ENCODE measurements at regions not wholly inside any gene's neighbourhood (a gene's known extent, or its start where the extent isn't known, plus 50 kb on each side); places are given as distances from the start of the nearest gene placed in this dataset.
"Not testable (repeated sequence)": the region's sequence is repeated elsewhere in the genome, so short reads cannot be mapped to it uniquely, and the experiment has no call there.

DNA sequence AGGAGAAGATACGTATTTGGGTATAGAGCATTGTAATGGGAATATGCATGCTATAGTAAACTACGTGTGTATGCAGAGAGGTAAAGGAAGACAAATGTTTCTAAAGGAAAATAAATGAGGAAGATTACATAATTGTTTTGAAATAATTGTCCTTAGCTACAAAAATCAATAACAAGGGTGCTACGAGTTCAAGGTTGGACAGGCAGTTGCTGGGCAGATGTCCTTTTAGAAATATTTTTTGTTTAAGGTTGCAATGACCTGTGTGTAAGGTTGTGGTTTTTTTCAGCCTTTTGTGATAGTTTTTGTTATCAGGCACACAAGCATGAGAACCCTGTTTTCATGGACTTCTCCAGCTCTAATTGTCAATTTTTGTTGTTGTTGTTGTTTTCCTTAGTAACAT is 1304.1 kb upstream of the CHAC2 start:
- CTCF ChIA-PET, result no interaction called here

DNA sequence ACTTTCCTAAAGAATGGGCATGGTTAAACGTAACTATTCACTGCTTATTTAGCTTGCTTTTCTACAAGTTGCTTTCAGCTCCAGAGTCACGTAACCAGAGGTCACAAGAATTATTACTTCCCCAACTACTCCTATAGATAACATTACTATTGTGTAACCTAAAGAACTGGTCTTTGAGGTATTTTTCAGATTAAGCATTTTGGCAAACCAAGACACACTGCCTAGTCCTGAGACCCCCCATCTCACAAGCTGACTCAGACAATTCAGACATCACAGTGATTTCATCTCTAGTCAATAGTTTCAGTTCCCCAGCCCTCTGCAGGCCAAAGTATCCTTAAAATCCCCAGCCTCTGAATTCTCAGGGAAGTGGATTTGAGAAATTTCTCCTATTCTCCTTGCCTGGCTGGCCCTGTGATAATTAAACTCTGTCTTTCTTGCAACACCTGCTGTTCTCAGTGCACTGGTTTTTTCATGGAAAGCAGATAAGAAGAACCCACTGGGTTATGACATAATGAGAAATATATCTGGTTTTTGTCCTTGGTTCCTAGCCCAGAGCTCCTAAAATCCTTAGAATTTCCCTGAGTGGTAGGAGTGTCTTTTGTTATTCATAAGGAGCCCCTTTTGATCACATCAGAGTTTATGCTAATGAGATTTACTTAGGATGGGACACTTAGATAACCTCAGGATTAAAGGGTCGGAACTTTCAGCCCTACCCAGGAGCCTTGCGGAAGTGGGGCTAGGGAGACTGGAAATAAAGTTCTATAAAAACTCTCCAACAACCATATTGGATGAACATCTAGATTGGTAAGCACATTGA is 1310.8 kb upstream of the CHAC2 start:
- POLR2A ChIA-PET, result no interaction called here
- CTCF ChIA-PET, result no interaction called here

More for the DNA sequence above, 1304.1 kb upstream of the CHAC2 start:
- POLR2A ChIA-PET, result no interaction called here

DNA sequence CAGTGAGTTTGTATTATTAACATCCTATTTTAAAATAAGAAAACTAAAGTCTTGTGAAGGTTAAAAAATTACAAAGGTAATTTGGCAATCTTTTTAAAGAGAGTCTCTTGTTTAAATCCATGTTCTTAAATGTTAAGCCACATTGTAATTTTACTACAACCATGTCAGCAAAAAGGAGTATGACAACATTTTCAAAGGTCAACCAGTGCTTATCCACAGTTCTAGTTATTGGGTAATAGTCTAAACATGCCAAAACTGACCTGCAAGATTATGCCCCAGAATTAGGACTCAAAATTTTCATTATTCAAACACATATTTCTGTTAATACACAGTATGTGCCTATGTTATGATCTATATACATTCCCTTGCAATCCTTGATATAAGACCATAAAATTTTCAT is 1312.6 kb upstream of the CHAC2 start:
- ChIA-PET POLR2A (no interaction called here), CTCF (no interaction called here)

DNA sequence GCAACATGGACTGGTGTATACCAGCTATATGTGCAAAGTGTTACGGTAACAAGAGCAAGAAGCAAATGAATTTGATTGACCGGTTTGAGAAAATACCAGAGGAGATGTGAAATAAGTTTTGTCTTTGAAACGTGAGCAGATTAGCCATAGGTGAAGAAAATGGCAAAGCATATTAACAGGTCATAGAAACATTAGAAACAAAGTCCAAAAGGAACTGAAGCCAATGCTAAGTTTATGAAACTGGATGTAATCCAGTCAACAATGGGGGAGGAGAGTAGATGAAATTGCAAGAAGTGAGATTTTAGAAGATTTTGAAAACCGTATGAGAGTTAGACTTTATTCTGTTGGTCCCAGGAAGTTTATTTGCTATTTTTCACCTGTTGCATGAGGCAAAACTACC is 1315.4 kb upstream of the CHAC2 start:
- CTCF ChIA-PET, result no interaction called here

DNA sequence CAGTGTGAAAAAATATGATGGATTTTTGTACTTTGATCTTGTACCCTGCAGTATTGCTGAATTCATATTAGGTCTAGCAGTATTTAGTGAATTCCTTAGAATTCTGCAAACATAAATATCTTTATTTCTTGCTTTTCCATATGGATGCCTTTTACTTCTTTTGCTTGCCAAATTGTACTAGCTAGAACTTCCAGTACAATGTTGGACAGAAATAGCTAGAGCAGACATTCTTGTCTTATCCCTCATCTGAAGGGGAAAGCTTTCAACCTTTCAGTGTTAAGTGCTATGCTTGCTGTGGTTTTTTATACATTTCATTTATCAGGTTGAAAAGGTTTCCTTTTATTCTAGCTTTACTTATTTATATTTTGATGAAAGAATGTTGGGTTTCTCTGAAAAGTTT is 1321.9 kb upstream of the CHAC2 start:
- POLR2A ChIA-PET, result no interaction called here
- CTCF ChIA-PET, result no interaction called here

More for the DNA sequence above, 1315.4 kb upstream of the CHAC2 start:
- POLR2A ChIA-PET, result no interaction called here

DNA sequence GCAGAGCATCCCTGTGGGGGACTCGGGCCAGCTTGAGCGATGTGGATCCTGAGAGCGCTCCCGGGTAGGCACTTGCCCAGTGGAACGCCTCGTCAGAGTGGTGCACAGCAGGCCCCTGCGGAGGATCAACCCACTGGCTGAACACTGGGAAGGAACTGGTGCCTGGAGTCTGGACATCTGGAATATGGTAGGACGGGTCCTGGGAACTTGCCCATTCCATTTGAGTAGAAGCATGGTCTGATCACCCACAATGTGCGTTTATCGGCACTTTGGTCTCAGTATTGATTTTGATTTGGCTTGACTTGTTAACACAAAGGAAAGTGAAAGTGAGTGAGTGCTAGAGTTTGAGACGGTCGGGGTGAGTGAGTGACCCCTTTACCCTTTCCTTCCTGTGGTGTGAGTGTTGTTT is 1336.2 kb upstream of the CHAC2 start:
- ChIA-PET POLR2A (no interaction called here), CTCF (no interaction called here)

DNA sequence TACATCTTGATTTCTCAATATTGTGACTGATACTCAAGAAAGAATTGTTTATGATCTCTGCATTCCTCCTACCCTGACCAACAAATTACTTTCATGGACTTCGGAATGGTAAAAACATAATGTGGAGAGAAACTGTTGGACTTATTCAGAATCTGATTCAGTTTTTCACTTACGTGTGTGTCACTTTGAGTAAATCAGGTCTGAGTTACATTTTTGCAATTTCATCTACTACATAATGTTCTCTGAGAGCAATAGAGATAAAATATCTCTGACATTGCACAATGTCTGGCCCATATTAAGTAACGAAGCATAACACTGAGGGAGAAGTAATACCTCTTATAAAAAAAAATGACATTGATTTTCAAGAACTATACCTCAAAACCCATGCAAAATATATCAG is 1337.9 kb upstream of the CHAC2 start:
- POLR2A ChIA-PET, result no interaction called here
- CTCF ChIA-PET, result no interaction called here

DNA sequence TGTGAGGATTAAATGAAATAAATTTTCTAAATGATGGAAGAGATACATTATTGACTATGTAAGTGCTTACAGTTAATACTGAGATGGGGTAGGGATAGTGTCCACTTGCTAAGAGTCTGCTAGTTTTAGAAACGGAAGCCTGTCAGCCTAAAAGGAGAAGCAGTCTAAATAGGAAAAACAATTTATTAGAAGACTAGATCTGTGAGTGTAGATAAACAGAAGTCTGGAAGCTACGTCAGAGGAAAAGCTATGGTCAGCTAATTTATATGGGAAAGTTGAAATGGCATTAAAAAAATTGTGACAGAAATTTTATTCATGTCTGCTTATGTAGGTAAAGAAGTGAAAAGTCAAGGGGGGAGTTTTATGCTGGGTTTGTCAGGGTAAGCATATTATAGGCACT is 1338.4 kb upstream of the CHAC2 start:
- CTCF ChIA-PET, result no interaction called here
- POLR2A ChIA-PET, result no interaction called here

DNA sequence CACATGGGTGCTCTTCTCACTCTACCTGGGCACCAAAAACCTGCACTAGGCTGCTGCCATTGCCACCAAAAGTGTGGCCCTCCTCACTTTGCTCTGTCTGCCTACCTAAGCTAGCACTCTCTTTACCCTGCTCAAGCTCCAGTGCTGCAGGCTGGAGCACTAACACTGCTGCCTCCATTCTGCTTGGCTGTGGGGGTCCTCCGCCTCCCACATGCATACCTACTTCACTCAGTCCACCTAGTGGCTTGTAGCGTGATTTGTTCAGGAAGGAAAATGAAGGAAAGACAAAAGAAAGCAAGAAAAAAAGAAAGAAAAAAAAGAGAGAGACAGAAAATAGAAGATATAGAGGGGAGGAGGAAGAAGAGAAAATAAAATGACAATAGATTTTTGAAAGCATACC is 1339.4 kb upstream of the CHAC2 start:
- ChIA-PET CTCF (no interaction called here), POLR2A (no interaction called here)

DNA sequence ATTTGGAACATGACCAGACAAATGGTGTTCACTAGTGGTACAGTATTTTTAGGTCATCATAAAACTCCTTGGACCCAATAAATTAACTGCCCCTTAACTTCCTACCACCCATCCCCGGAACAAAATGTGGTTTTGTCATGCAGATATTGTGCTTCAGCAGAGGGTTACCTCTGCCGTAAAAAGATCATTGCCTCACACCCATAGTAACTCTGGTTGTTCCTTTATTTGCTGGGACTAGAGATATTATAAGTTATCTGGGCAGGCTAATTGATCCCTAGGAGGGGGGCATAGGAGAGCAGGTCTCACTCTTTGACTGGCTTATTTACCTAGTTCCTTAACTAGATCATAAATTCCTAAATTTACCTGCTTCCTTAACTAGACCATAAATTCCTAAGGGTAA is 1343.9 kb upstream of the CHAC2 start:
- ChIA-PET CTCF (no interaction called here), POLR2A (no interaction called here)

DNA sequence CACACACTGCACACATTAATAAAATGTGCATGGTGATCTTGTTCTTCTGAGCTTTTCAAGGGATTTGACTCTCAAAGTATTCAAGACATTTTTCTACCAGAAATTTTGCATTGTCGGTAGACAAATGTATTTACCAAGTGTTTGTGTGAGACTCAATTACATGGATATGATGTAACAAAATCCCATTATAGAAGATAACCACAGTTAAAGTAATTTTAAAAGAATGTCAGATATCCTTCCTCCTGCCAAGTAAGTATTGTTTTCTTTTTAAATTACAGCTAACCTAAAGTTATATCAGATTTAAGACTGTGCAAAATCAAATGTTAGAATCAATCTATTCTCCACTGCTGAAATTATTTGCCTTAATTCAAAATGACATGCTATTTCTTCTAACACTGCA is 1344.5 kb upstream of the CHAC2 start:
- POLR2A ChIA-PET, result no interaction called here
- CTCF ChIA-PET, result no interaction called here

DNA sequence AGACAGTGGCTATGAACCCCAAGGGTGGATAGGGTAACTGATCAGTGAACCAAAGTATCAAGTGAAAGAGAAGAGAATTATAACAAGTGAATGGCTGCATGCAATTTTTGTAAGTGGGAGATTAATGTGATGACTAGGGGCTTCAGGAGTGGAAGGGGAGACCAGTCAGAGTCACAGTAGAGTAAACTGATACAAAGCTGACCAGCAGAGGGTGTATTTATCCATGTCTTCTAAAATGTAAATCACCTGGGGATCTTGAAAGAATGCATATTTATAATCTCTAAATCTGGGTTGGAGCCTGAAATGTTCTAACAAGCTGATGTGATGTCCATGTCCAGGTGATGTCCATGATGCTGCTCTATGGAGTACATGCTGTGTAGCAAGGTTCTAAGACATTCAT is 1351.3 kb upstream of the CHAC2 start:
- POLR2A ChIA-PET, result no interaction called here
- CTCF ChIA-PET, result no interaction called here

DNA sequence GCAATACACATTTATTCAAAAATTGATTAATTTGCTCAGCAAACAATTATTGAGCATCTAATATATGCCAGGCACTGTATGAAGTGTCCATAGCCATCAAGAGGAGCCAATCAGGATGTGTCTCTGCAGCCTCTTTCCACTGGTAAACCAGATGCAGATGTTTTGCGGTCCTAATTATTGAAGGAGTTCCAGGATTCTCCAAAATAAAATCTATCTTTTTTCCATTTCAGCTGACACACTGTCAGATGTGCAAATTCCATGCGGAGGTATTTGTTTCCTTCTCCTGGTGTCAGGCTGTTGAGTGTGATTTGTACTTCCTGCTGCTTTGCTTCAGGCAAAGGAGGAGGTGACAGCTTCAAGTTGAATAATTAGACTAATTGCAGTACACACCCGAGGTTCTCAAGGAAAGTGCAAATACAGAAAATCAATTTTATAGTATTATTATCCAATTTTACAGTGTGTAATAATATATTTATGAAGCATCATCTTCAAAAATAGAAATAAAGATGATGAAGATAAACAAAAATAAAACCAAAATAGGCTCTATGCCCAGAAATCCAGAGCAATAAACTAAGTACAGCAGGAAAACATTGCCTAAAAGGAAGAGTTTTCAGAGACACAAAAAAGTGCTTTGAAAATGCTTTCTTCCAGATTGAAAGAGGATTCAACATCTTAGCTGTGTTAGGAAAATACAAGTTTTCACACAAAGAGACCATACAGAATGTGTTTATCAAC is 1352.9 kb upstream of the CHAC2 start:
- CTCF ChIA-PET, result no interaction called here

DNA sequence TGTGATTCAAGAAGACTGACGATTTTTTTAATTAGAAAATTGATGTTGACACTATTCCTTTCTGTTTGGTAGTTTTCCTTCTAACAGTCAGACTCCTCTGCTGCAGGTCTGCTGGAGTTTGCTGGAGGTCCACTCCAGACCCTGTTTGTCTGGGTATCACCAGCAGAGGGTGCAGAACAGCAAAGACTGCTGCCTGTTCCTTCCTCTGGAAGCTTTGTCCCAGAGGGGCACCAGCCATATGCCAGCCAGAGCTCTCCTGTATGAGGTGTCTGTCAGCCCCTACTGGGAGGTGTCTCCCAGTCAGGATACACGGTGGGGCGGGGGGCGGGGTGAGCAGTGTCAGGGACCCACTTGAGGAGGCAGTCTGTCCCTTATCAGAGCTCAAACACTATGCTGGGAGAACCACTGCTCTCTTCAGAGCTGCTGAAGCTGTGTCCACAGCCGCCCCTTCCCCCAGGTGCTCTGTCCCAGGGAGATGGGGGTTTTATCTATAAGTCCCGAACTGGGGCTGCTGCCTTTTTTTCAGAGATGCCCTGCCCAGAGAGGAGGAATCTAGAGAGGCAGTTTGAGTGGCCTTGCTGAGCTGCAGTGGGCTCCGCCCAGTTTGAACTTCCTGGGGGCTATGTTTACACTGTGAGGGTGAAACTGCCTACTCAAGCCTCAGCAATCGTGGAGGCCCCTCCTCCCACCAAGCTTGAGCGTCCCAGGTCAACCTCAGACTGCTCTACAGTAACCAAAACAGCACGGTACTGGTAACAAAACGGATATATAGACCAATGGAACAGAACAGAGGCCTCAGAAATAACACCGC is 1358.1 kb upstream of the CHAC2 start:
- POLR2A ChIA-PET, CTCF ChIA-PET: not testable (repeated sequence)

More for the DNA sequence above, 1352.9 kb upstream of the CHAC2 start:
- POLR2A ChIA-PET, result no interaction called here

DNA sequence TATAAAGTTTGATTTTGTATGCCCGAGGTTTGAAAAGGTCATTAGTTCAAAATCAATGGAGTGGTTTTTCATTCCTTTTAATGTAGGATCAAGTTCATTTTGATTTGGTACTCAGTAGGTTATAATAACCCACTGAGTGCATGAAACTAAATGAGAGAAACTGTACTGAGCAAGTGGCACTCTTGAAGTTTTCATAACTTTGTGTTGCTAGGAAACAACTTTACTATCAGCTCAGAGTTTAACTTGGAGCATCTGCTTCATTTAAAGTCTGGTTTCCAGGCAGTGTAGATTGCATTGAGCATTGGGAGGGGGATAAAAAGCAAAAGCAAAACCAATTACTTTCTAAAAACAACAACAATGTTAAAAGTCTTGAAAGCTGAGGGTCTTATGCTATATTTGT is 1361.6 kb upstream of the CHAC2 start:
- ChIA-PET POLR2A (no interaction called here), CTCF (no interaction called here)

DNA sequence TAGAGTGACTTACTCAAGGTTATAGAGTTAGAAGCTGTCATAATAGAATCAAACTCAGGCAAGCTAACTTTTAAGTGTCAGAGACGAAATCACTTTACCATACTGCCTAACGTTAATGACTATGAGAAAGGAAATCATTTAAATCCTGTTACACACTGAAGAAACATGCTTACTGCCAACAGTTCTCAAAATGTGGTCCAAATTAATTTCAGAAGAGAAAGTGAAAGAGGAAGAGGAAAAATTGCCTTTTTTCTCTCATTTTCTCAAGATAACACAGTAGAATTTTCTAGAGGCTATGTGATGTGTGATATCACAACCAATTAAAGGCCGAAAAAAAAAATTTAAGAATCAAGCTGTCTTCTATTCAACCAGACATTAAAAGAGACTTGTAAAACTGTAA is 1362.7 kb upstream of the CHAC2 start:
- CTCF ChIA-PET, result no interaction called here
- POLR2A ChIA-PET, result no interaction called here

DNA sequence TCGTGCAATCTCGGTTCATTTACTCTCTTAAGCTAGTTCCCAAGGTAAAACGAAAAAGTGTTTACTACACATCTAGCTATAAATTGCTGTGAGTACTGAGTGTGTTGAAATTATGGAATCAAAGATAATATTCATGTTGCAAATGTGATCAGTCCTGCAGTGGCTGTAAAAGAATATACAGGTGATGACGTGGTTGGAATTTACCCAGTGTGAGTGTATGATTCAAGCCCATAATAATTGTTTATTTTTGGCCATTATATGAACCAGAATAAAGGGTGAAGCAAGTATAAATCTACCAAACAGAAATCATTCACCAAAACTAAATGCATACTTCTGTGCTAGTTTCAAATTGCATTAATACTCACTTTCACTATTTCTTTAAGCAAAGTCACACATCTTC is 1363.6 kb upstream of the CHAC2 start:
- ChIA-PET CTCF (no interaction called here), POLR2A (no interaction called here)

DNA sequence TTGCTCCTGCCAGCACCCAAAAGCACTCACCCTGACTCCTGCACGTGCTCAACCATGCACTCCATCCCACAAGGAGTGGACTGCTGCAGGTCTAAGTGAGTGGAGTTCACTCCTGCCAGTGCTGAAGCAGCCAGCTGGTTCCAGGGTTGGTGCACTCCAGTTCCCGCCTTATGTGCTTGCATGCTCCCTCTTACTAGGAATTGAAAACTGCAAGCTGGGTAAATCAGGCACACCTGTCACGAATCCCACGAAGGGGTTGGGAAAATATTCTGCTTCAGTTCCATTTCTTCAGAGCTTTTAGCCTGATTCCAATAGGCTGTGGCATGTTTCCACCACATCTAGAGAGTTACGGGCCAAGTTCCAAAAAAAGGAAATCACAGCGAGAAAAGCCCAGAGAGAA is 1365.5 kb upstream of the CHAC2 start:
- POLR2A ChIA-PET, result no interaction called here
- CTCF ChIA-PET, result no interaction called here

DNA sequence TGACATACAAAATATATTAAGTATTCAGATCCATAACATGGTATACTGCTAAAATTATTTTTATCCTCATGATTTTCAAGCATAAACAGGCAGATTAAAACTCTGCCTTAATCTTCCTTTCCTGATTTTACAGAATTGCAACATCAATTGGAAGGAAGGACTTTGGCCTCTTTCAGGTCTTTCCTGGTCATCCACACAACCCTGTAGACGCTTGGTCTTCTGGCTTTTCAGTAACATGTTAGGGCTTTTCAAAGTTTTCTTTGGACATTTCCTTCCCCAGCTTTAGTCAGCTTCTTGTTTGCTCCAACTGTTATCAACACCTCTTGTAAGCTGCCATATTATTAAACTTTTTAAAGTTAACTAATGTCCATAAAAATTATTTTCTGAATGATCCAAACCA is 1364.9 kb upstream of the NRXN1 start:
- CTCF ChIA-PET, result no interaction called here

DNA sequence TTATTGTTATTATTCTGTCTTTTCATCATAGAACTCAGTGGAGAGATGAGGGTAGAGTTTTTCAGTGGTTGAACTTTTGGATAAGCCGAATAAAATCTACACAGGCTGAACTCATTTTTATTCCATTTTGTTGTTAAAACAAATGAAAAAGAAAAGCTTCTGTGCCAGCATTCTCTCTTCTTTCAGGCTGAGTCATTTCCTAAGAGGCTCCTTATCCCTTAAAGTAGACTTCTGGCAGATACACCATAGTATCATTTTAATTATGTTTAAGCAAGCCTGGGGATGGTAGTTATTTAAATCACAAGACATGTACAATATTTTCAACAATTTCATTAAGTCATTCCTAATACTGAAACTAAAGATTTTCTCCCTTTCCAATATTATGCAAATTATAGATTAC is 1364.0 kb upstream of the NRXN1 start:
- POLR2A ChIA-PET, result no interaction called here
- CTCF ChIA-PET, result no interaction called here

More for the DNA sequence above, 1364.9 kb upstream of the NRXN1 start:
- POLR2A ChIA-PET, result no interaction called here

DNA sequence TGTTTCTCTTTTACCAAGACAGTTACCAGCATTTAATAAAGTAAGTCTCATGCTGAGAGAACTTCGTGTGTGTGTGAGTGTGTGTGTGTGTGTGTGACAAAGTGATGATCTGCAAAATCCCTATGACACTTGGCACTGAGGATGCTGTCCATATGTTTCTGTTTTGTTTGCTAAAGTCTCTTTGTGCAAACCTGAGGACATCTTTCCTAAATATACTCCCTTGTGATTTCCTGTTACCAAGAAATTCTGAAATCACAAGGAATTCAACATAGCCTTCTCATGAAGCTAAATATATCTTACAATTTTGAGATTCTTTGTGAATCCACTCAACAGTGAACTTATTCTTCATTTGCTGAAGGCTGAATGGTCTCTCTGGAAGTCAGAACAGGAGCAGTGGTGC is 1359.7 kb upstream of the NRXN1 start:
- POLR2A ChIA-PET, result no interaction called here
- CTCF ChIA-PET, result no interaction called here

Data from activated CD8-positive, alpha-beta memory T cell treated with anti-CD3 and anti-CD28 coated beads for 36 hours (primary cell).